GM18502 (cell line): ENCODE measurements at regions not wholly inside any gene's neighbourhood (a gene's known extent, or its start where the extent isn't known, plus 50 kb on each side); places are given as distances from the start of the nearest gene placed in this dataset.

Experiments
- ATAC-seq: cut with Tn5 transposase; IDR thresholded peaks from one replicate; pipeline ENCODE4 v1.9.1; 2021; ENCODE audit warnings: mild to moderate bottlenecking; ENCODE audit not compliant: unreplicated experiment, poor library complexity

DNA sequence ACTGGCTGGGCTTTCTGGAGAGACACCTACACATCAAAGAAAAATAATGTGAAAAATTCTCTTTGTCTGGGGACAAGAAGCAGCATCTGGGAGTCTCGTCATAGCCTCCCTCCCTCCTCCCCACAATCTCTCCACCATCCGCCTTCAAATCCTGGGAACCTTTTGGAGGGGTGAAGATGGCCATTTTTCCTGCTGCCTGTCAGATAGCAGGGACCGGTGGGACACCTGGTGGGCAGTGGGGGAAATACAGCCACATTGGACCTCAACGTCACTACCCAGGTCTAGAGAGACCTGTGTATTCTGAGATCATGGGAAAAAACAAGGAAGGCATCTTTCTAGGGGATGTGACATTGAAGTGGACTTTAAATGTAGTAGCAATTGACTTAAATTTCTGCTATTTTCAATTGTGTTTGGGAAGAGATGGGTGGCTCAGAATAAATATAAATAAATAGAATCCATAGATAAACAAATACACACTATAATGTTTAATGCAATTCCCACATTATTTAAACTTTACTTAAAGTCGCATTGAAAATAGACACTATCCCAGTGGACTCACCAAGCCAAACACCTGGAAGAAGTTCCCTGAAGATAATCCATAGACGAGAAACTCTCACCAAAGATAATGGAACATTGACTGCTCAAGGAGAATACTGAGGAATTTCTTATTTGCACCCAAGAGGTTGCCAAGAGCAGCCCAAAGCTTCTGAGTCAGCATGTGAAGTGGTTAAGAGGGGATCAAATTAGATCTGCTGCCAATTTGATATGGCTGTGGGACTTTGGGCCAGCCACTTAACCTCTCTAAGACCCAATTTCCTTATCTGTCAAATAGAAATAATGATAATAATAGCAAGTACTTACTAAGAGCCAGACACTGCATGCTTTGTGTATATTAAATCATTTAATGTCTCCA is 147.6 kb upstream of the CAMK1G start:
- ATAC-seq: peak; percentile 66

DNA sequence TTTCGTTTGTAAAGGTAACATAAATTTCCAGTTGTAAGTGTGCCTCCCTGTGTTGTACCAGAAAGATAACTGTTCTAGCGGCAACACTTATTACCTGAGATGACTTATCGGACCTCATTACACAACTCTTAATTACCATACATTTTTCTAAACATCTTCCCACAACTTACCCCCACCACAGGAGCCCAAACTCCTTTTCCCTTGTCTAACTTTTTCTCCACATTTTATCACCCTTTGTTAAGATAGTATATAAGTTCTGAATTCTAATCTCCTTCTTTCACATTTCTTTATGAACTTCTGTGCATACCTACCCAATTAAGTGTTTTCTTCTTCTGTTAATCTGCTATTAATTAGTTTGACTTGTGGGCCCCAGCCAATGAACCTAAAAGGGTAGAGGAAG is 143.7 kb upstream of the CAMK1G start:
- no peak for ATAC-seq

DNA sequence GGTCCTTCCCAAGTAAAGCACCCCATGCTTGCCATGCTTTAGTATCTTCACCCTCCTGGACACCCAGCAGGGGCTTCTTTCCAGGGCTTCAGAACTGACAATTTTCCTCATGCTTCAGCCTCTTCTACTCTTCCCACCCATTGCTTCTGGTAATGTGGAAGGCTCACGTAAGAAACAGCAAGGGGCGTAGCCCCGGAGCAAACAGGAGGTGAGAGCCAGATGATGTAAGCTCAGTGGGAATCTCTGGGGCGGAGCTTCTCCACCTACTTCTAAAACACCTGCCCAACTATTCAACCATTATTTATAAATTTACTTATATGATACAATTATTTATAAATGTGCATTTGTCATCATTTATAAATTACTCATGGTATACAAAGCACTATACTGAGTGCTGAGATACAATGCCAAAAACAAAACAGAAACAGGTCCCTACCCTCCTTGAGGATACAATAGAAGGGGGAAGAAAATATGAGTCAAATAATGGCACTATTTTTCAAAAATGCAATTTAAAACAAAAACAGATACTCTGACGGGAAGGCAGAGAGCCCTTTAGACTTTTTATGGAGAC is 140.1 kb upstream of the CAMK1G start:
- no peak for ATAC-seq

- ATAC-seq: no peak
Measured at GRCh38 chr1:209443975-209444651, 139.4 kb upstream of the CAMK1G start.

DNA sequence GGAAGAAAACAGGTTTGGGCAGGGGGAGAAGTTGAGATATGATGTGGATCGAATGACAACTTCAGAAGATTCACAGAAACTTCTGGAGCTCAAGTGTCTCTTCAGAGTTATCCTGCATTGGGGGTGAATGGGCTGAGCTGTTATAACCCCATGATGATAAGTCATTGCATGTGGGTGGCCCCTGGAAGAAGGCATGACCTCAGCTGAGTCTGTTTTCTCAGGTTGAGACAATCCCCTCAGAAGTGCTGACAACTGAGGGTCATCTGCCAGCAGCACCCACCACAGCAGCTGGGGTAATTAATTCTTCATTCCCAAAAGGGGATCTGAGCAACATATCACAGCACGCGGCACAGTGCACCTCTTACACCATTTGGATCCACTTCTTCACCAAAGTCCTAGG is 138.6 kb upstream of the CAMK1G start:
- ATAC-seq: no peak

GRCh38 chr1:209445576-209445975 is 137.9 kb upstream of the CAMK1G start:
- ATAC-seq: no peak

DNA sequence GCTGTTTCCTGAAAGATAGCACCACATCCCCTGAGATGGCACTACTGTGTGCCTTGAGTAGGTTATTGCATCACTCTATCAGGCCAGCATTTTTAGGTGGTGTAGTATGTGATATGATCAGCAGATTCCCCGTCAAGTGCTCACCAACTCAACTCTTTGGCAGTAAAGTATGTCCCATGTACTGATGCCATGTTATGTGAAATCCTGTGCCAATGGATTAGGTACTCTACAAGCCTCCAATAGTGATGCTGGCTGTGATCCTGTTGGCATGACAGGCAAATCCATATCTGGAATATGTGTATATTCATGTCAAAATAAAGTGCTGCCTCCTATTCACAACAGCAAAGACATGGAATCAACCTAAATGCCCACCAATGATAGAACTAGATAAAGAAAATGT is 137.2 kb upstream of the CAMK1G start:
- no peak for ATAC-seq

DNA sequence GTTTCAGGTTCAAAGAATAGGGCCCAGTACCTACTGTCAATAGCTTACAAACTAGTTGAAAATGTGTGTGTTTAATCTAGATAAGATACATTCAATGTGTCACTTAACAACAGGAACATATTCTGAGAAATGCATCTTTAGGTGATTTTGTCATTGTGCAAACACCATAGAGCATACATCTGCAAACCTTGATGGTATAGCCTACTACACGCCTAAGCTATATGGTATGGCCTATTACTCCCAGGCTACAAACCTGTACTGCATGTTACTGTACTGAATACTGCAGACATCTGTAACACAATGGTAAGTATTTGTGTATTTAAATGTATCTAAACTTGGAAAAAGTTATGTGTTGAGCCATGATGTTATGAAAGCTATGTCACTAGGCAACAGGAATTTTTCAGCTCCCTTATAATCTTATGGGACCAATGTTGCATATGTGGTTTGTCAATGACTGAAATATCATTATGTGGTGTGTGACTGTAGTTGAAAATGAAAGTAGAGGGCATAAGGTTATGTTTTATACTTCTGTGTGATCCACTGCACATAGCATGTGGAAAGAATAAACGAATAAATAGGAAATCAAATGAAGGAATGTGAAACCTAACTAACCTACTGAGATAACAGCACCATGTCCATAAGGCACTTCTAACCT is 129.0 kb upstream of the CAMK1G start:
- ATAC-seq: no peak

GRCh38 chr1:209455145-209455544 is 128.4 kb upstream of the CAMK1G start:
- ATAC-seq: no peak

DNA sequence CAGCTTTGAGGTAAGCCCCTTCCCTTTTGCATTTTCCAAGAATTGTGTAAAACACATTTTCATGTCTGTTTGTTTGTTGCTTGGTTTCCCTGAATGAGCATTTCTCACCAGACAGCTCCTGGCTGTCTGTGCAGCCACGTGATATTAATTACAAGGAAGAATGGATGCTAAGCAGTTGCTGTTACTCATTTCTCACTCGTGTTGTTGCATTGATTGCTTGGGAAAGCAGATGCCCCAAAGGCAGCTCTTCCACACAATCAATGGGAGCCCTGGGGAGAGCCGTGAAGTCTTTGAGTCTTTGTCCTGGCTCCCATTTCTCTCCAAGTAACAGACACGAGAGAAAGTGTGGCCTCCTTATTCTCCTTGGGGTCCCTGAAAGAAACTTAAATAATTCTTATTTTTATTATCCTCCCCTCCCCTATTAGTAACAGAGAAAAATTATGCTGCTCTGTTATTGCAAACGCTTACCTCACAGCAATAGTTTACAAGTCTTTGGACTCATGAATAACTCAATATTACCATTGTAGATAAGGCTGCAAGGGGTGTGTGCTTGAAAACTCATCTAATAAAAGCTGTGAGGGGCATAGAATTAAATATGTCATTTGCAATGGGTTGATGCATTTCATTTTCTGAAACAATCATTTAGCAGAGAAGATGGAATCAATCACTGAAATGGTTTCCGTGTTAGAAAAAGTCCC is 127.7 kb upstream of the CAMK1G start:
- ATAC-seq: no peak

GRCh38 chr1:209456878-209457277 is 126.6 kb upstream of the CAMK1G start:
- no peak for ATAC-seq

DNA sequence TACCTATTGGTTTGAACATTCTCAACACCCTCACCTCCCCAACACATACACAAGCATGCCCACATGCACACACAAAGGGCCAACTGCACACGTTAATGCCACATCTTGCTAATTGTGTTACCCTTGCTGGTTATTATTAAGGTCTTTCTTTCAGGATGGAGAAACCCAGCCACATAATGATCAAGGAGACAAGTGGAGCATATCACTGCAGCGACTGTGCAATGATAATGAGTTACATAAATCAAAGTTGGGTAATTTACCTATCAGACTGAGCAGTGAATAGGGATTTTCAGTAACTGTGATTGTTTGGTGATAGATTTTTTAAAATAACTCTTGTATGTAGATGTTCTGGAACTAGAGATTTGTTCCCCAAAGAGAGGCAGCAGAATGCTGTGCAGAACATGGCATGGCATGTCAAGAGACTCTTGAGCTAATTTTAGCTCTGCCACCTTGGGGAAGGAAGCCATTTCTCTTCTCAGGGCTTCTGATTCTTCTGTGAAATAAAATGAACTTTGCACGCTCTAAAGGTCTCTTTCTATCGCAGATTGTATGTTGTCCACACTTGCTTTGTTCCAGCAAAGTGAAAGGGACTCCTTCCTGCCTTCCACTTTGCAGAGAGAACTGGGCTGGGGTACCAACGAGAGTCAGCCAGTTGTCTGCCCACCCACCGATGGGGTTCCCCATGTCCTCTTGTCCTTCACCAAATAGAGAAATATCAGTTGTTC is 126.0 kb upstream of the CAMK1G start:
- ATAC-seq: no peak

GRCh38 chr1:209458921-209459320 is 124.6 kb upstream of the CAMK1G start:
- no peak for ATAC-seq

DNA sequence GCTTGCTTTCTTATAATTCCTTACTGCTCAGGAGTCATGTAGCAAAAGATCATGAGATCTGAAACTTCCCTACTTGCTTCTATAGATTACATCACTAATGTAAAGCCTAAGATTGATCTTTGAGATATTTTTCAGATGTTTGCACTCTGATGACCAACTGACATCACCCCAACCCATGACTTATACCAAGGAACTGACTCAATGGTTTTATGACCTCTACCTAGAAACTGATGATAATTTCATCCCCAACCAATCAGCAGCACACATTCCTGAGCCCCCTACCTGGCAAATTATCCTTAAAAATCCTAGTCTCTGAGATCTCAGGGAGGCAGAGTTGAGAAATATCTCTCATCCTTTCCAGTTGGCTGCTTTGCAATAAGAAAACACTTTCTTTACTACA is 122.3 kb upstream of the CAMK1G start:
- no peak for ATAC-seq

- no peak for ATAC-seq
Measured at GRCh38 chr1:209462433-209462832, 121.1 kb upstream of the CAMK1G start.

GRCh38 chr1:209463441-209463840 is 120.1 kb upstream of the CAMK1G start:
- ATAC-seq: no peak

DNA sequence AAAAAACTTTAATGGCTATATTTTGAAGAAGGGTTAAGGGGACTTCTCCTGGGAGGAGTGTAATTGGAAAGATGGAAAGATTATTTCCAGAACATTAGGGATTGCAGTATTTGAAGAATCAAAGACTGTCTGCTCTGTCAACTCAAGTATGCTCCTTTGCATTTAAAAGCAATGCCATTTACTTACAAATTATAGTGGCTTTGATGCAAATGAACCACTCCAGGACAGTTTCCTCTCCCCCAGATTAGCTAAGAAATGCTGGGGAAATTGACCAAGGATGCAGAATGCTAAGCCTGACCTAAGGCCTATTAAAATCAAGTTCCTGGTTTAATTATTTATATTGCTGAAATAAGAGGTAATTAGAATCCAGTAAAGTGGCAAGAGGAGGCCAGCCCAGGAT is 110.5 kb upstream of the CAMK1G start:
- ATAC-seq: no peak

DNA sequence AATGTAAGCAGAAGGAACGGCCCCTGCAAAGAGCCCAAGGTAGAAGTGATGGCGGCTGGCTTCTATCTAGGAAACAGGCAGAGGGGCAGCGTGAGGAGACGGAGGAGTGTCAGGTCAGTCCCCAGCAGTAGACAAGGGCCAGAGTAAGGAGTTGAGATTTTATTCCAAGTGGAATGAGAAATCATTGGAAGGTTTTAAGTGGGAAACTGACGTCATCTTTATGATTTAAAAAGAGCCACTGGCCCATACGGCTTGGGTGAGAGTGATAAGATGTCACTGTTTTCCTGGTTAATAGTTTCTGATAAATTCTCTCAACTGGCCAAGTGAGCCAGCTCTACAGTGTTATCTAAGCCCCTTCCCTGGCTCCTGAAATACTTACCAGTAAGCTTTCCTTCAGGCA is 103.2 kb upstream of the CAMK1G start:
- ATAC-seq: no peak

DNA sequence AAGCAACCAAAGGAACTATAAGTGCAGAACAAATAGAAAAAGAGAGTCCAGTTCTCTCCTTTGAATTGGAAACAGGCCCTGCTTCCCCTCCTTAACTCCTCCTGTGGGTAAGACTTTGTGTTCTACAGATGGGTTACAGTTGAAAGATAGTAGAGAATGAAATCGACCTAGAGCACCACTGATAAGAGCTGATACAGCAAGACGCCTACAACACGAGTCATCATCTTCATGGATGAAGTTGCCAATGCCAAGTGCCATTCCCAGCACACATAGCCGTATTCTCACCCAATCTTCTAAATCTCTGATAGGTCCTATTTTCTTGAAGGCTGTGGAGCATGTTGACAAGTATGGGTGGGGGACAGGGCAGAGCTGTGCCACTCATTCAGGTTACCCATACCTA is 99.8 kb upstream of the CAMK1G start:
- no peak for ATAC-seq

GRCh38 chr1:209484429-209484828 is 99.1 kb upstream of the CAMK1G start:
- no peak for ATAC-seq
